Caco-2 (cell line): ENCODE measurements at regions not wholly inside any gene's neighbourhood (a gene's known extent, or its start where the extent isn't known, plus 50 kb on each side); places are given as distances from the start of the nearest gene placed in this dataset.

Source experiments
- BruUV-seq: library from RNA; stranded (reverse); fragments of 400-500 nt; replicated peaks from 2 replicates; lab custom pipeline; 2021; lab: Mats Ljungman, UMichigan
- CTCF ChIA-PET: fragments of 300-600 bp; sonication (Branson Sonifier 250); formaldehyde crosslinking; loops from one replicate; lab custom pipeline; 2022; ENCODE audit warnings: antibody characterized with exemption; lab: Charles Lee
- POLR2A ChIA-PET: fragments of 300-600 bp; sonication (Branson Sonifier 250); formaldehyde crosslinking; loops from one replicate; lab custom pipeline; 2022; ENCODE audit warnings: antibody characterized with exemption; lab: Charles Lee
- DNase-seq, 2 experiments: peaks; one replicate each; pipeline versions ENCODE4 v3.0.0 to v3.0.0-alpha.2; 2020 to 2022
- H3K27me3 ChIP-seq: replicated peaks from 2 replicates; pipeline ENCODE4 v1.6.0; 2011; ENCODE audit warnings: low read length; ENCODE audit not compliant: control insufficient read depth, insufficient read depth
- H3K36me3 ChIP-seq: 2 replicates; pipeline ENCODE4 v1.5.1; 2011; ENCODE audit warnings: low read length; ENCODE audit not compliant: control insufficient read depth, insufficient read depth
- H3K4me1 ChIP-seq: fragments of 250-450 bp; sonication (Bioruptor Pico); 2 replicates; pipeline ENCODE4 v1.5.1; 2020; ENCODE audit warnings: mild to moderate bottlenecking
- H3K4me3 ChIP-seq: 2 replicates; pipeline ENCODE4 v1.5.1; 2011; ENCODE audit warnings: low read depth, mild to moderate bottlenecking, control low read depth, low read length
- H3K9me3 ChIP-seq: fragments of 250-450 bp; sonication (Bioruptor Pico); 2 replicates; pipeline ENCODE4 v1.5.1; 2020; ENCODE audit warnings: mild to moderate bottlenecking, moderate library complexity
- H3K27ac Mint-ChIP-seq: one replicate; pipeline ENCODE4 v1.8.0; 2022; ENCODE audit warnings: mixed read lengths; ENCODE audit not compliant: unreplicated experiment
- H3K27me3 Mint-ChIP-seq: one replicate; pipeline ENCODE4 v1.8.0; 2022; ENCODE audit warnings: mixed read lengths; ENCODE audit not compliant: insufficient read depth, unreplicated experiment
- H3K36me3 Mint-ChIP-seq: one replicate; pipeline ENCODE4 v1.8.0; 2022; ENCODE audit warnings: mild to moderate bottlenecking, mixed read lengths; ENCODE audit not compliant: insufficient read depth, unreplicated experiment
- H3K4me1 Mint-ChIP-seq: one replicate; pipeline ENCODE4 v1.8.0; 2022; ENCODE audit warnings: low read depth, mixed read lengths; ENCODE audit not compliant: unreplicated experiment
- H3K4me3 Mint-ChIP-seq: one replicate; pipeline ENCODE4 v1.8.0; 2022; ENCODE audit warnings: mild to moderate bottlenecking, moderate library complexity, mixed read lengths; ENCODE audit not compliant: unreplicated experiment
- H3K9me3 Mint-ChIP-seq: one replicate; pipeline ENCODE4 v1.8.0; 2022; ENCODE audit warnings: mixed read lengths; ENCODE audit not compliant: unreplicated experiment
- CTCF ChIP-seq, 2 experiments: fragments of 200-600 bp in 1 of 2; IDR thresholded peaks; 1 replicate in 1 of 2; 2 replicates in 1 of 2; pipeline versions ENCODE4 v1.5.1 to v1.8.0; 2011 to 2022; ENCODE audit warnings: antibody characterized with exemption in 1 of 2, control low read depth in 1 of 2, inconsistent platforms in 1 of 2, low read depth in 1 of 2, low read length in 1 of 2, mild to moderate bottlenecking in 1 of 2, moderate library complexity in 1 of 2; ENCODE audit not compliant: insufficient read depth in 1 of 2, severe bottlenecking in 1 of 2, unreplicated experiment in 1 of 2
- intact Hi-C: fragments of 100-400 bp; cut with micrococcal nuclease; formaldehyde crosslinking; loops from one replicate; pipeline ENCODE4 v1.10.0; 2022; ENCODE audit not compliant: unreplicated experiment

GRCh38 chr1:96411006-96411405, 310.6 kb upstream of the PTBP2 start:
- Mint-ChIP-seq H3K27ac (no peak overlapping the region), H3K27me3 (peaks cover 4% of the 10 kb centered on the region), H3K4me3 (no peak overlapping the region), H3K36me3 (no peaks in the 10 kb centered on the region), H3K4me1 (no peaks in the 10 kb centered on the region), H3K9me3 (no peaks in the 10 kb centered on the region)
- Histone ChIP-seq H3K4me3 (no peak overlapping the region), H3K27me3 (no peaks in the 10 kb centered on the region; the same call in 1 of the 2 replicates), H3K4me1 (no peaks in the 10 kb centered on the region), H3K36me3 (no peaks in the 10 kb centered on the region), H3K9me3 (no peaks in the 10 kb centered on the region)
- POLR2A ChIA-PET = no interaction called here
- DNase-seq = no peak
- CTCF ChIA-PET = no interaction called here
- intact Hi-C loops = no loop called here
- BruUV-seq = no TSS peak
- TF ChIP-seq CTCF (IDR thresholded peaks at IDR 0.05; ENCODE audit: insufficient read depth in 1 of 2, low read depth in 1 of 2, low read length in 1 of 2, severe bottlenecking in 1 of 2, unreplicated experiment in 1 of 2) = no peak

- TF ChIP-seq CTCF (IDR thresholded peaks at IDR 0.05; ENCODE audit: insufficient read depth in 1 of 2, low read depth in 1 of 2, low read length in 1 of 2, severe bottlenecking in 1 of 2, unreplicated experiment in 1 of 2) = no peak
- no TSS peak for BruUV-seq
- Mint-ChIP-seq H3K4me3 (no peak overlapping the region), H3K9me3 (no peaks in the 10 kb centered on the region), H3K27ac (no peak overlapping the region), H3K4me1 (no peaks in the 10 kb centered on the region), H3K27me3 (peaks cover 4% of the 10 kb centered on the region), H3K36me3 (no peaks in the 10 kb centered on the region)
- Histone ChIP-seq H3K36me3 (no peaks in the 10 kb centered on the region), H3K27me3 (no peaks in the 10 kb centered on the region), H3K9me3 (no peaks in the 10 kb centered on the region), H3K4me1 (no peaks in the 10 kb centered on the region), H3K4me3 (no peak overlapping the region)
- ChIA-PET CTCF (no interaction called here), POLR2A (no interaction called here)
- intact Hi-C loops = no loop called here
- no peak for DNase-seq
Measured at GRCh38 chr1:96414598-96414997, 307.0 kb upstream of the PTBP2 start.

GRCh38 chr1:96416111-96416595, 305.4 kb upstream of the PTBP2 start:
- H3K27me3 Mint-ChIP-seq = peaks cover 4% of the 10 kb centered on the region
- Histone ChIP-seq H3K4me1 (no peaks in the 10 kb centered on the region), H3K4me3 (no peak overlapping the region), H3K36me3 (no peaks in the 10 kb centered on the region), H3K27me3 (no peaks in the 10 kb centered on the region), H3K9me3 (no peaks in the 10 kb centered on the region)
- no peak for DNase-seq
- H3K4me3 Mint-ChIP-seq = no peak overlapping the region
- intact Hi-C loops = no loop called here
- ChIA-PET CTCF (no interaction called here), POLR2A (no interaction called here)
- H3K27ac Mint-ChIP-seq = no peak overlapping the region
- H3K36me3 Mint-ChIP-seq = no peaks in the 10 kb centered on the region
- BruUV-seq = no TSS peak
- no peaks in the 10 kb centered on the region for H3K4me1 Mint-ChIP-seq
- no peaks in the 10 kb centered on the region for H3K9me3 Mint-ChIP-seq
- no peak for TF ChIP-seq CTCF (IDR thresholded peaks at IDR 0.05; ENCODE audit: insufficient read depth in 1 of 2, low read depth in 1 of 2, low read length in 1 of 2, severe bottlenecking in 1 of 2, unreplicated experiment in 1 of 2)
